Suprapubic skin (tissue), 4 donors: ENCODE measurements at regions not wholly inside any gene's neighbourhood (a gene's known extent, or its start where the extent isn't known, plus 50 kb on each side); places are given as distances from the start of the nearest gene placed in this dataset.

Experiments
- DNase-seq, 2 donors: peaks; one replicate each; pipeline ENCODE4 v3.0.0-alpha.2; 2019; ENCODE audit warnings: low spot score in 2 of 2
- H3K27ac ChIP-seq: fragments of 200-600 bp; sonication (generic); one replicate; pipeline ENCODE4 v1.5.1; 2019
- H3K27me3 ChIP-seq: fragments of 200-600 bp; sonication (generic); one replicate; pipeline ENCODE4 v1.5.1; 2019
- H3K36me3 ChIP-seq: fragments of 200-600 bp; sonication (generic); one replicate; pipeline ENCODE4 v1.5.1; 2019
- H3K4me1 ChIP-seq: fragments of 200-600 bp; sonication (generic); one replicate; pipeline ENCODE4 v1.5.1; 2019
- H3K4me3 ChIP-seq: fragments of 200-600 bp; sonication (generic); one replicate; pipeline ENCODE4 v1.5.1; 2019; ENCODE audit warnings: mild to moderate bottlenecking
- H3K9me3 ChIP-seq: fragments of 200-600 bp; sonication (generic); one replicate; pipeline ENCODE4 v1.5.1; 2019
- EP300 ChIP-seq: sonication (generic); formaldehyde crosslinking; IDR thresholded peaks from one replicate; pipeline ENCODE4 v1.6.1; 2017; ENCODE audit warnings: antibody characterized with exemption
- POLR2A ChIP-seq, 2 donors: fragments of 450-650 bp; IDR thresholded peaks; one replicate each; pipeline ENCODE4 v1.6.1; 2017; ENCODE audit warnings: antibody characterized with exemption in 2 of 2, mild to moderate bottlenecking in 2 of 2, moderate library complexity in 2 of 2
- POLR2AphosphoS5 ChIP-seq, 3 donors: sonication (generic); formaldehyde crosslinking; IDR thresholded peaks; one replicate each; pipeline ENCODE4 v1.6.1; 2017; ENCODE audit warnings: antibody characterized with exemption in 3 of 3
- WGBS: methylation state at CpG from one replicate; pipeline ENCODE4 v1.1.5; 2018; 5-methylcytosine and 5-hydroxymethylcytosine counted together
- TF ChIP-seq, protein P1 (sequence below), 2 donors: fragments of 200-600 bp in 1 of 2; fragments of 450-650 bp in 1 of 2; sonication (generic) in 1 of 2; IDR thresholded peaks; one replicate each; pipeline ENCODE4 v1.5.1; 2016 to 2019; ENCODE audit warnings: antibody characterized with exemption in 2 of 2, mild to moderate bottlenecking in 1 of 2, moderate library complexity in 1 of 2

DNA sequence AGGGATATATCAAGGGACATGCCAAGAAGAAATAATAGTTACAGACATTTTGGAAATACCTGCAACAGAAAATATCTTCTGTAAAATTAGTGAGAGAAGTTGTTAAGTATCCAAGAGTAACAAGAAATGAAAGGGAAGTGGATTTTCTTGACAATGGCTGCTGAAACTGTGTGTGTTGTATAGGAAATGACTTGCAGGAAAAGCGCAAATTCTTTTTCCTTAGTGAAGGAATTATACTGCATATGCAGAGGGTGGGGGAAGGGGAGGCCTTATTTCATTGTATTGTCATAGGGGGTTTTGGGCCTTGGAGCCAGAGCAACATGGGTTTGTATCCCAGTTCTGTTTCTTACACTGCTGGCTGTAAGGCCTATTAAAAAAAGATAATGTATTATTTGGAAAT lies 84.4 kb upstream of the DDHD1 start:
- Histone ChIP-seq H3K9me3 (no peaks in the 10 kb centered on the region), H3K27me3 (no peaks in the 10 kb centered on the region), H3K4me3 (no peak overlapping the region), H3K36me3 (no peaks in the 10 kb centered on the region), H3K27ac (no peak overlapping the region), H3K4me1 (no peaks in the 10 kb centered on the region)
- 88% methylated on average over 1 of the region's 1 CpG for WGBS
- TF ChIP-seq, protein P1, sequence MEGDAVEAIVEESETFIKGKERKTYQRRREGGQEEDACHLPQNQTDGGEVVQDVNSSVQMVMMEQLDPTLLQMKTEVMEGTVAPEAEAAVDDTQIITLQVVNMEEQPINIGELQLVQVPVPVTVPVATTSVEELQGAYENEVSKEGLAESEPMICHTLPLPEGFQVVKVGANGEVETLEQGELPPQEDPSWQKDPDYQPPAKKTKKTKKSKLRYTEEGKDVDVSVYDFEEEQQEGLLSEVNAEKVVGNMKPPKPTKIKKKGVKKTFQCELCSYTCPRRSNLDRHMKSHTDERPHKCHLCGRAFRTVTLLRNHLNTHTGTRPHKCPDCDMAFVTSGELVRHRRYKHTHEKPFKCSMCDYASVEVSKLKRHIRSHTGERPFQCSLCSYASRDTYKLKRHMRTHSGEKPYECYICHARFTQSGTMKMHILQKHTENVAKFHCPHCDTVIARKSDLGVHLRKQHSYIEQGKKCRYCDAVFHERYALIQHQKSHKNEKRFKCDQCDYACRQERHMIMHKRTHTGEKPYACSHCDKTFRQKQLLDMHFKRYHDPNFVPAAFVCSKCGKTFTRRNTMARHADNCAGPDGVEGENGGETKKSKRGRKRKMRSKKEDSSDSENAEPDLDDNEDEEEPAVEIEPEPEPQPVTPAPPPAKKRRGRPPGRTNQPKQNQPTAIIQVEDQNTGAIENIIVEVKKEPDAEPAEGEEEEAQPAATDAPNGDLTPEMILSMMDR (IDR thresholded peaks at IDR 0.05), result no peak
- TF ChIP-seq POLR2A (IDR thresholded peaks at IDR 0.05) (no peak), POLR2AphosphoS5 (IDR thresholded peaks at IDR 0.05) (no peak), EP300 (no peak)
- DNase-seq, result no peak

DNA sequence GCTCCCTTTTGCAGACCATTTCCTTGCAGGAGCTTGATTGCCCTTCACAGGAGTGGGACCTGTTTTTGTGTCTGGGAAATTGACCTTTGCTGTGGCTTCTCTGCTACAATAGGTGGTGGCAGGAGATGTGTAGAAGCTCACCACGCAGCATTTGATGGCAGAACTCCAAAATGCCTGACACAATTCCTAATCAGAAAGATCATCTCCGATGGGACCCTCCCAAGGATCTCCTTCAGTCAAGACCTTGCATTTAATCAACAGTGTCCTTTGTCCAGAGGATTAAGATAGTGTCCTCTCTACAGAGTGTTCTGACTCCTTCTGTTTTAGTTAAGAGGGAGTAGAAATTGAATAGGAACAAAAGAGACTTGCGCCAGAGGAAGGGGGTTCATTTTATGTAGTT lies 83.6 kb upstream of the DDHD1 start:
- DNase-seq, result no peak
- 78% methylated on average over 3 of the region's 3 CpGs for WGBS

DNA sequence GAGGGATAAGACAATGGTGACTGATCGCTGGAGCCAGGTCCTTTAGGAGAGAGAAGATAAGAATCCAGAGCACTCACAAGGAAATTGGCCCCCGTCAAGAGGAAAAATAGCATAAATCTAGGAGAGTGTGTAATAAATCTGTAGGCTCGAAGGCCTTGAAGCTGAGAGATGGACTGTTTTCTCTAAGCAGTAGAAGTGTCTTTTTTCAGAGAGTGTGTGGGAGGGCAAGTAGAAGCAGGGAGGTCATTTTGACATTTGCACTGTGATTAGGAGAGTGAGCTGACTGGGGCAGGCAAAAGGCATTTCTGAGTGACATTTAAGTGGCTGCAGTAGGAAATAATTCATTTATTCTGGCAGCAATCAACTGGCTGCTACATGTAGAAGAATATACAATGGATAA lies 78.0 kb upstream of the DDHD1 start:
- TF ChIP-seq POLR2AphosphoS5 (IDR thresholded peaks at IDR 0.05) (no peak), EP300 (no peak), POLR2A (IDR thresholded peaks at IDR 0.05) (no peak)
- TF ChIP-seq, protein P1 (IDR thresholded peaks at IDR 0.05), result no peak
- no peaks in the 10 kb centered on the region for H3K4me1 ChIP-seq
- no peaks in the 10 kb centered on the region for H3K9me3 ChIP-seq
- H3K27me3 ChIP-seq, result no peaks in the 10 kb centered on the region
- DNase-seq, result no peak
- H3K27ac ChIP-seq, result no peak overlapping the region
- no peak overlapping the region for H3K4me3 ChIP-seq
- 58% methylated on average over 3 of the region's 3 CpGs for WGBS
- H3K36me3 ChIP-seq, result no peaks in the 10 kb centered on the region

More for the DNA sequence above, 83.6 kb upstream of the DDHD1 start:
- no peaks in the 10 kb centered on the region for H3K4me1 ChIP-seq
- no peaks in the 10 kb centered on the region for H3K36me3 ChIP-seq
- TF ChIP-seq POLR2A (IDR thresholded peaks at IDR 0.05) (no peak), EP300 (no peak), POLR2AphosphoS5 (IDR thresholded peaks at IDR 0.05) (no peak)
- TF ChIP-seq, protein P1 (IDR thresholded peaks at IDR 0.05), result no peak
- H3K27me3 ChIP-seq, result no peaks in the 10 kb centered on the region
- H3K4me3 ChIP-seq, result no peak overlapping the region
- no peak overlapping the region for H3K27ac ChIP-seq
- H3K9me3 ChIP-seq, result no peaks in the 10 kb centered on the region

DNA sequence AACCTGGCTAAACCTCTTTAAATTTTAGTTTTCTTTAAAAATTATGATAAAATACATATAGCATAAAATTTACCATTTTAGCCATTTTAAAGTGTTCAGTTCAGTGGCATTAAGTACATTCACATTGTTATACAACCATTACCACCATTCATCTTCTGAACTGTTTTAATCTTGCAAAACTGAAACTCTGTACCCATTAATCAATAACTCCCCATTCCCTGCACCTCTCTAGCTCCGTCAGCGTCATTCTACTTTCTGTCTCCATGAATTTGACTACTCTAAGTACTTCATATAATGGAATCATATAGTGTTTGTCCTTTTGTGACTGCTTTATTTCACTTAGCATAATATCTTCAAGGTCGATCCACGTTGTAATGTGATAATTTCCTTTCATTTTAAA lies 75.8 kb upstream of the DDHD1 start:
- no peaks in the 10 kb centered on the region for H3K4me1 ChIP-seq
- TF ChIP-seq POLR2AphosphoS5 (IDR thresholded peaks at IDR 0.05), result no peak
- TF ChIP-seq, protein P1 (IDR thresholded peaks at IDR 0.05), result no peak
- TF ChIP-seq EP300, result no peak
- TF ChIP-seq POLR2A (IDR thresholded peaks at IDR 0.05), result no peak
- H3K27me3 ChIP-seq, result no peaks in the 10 kb centered on the region
- no peak for DNase-seq
- no peaks in the 10 kb centered on the region for H3K36me3 ChIP-seq
- no peak overlapping the region for H3K4me3 ChIP-seq
- H3K27ac ChIP-seq, result no peak overlapping the region
- WGBS, result 32% methylated on average over 4 of the region's 4 CpGs
- H3K9me3 ChIP-seq, result no peaks in the 10 kb centered on the region

DNA sequence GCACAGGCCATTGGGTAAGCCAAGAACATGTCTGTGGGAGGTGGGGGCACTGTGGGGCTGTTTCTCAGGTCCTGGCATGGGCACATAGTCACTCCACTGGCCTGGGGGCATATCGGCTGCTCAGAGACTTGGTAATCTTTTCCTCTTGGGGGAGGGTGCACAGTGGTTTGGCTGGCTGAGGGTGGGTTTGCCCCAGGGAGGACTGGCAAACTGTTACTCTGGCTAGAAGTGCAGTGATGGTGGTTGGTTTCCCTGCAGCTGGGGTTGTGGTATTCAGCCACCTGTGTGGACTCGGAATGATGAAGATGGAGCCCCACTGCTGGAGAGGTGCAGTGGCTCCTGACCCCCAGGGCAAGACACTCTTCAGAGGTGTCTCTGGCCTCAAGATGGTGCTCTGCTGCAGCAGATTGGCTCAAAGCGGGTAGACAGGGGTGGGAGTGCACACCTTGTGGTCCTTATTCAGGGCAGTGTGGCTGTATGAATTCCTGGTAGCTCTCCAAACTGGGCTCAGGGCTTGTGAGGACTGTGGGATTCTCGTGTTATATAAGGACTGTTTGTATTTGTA lies 74.1 kb upstream of the DDHD1 start:
- TF ChIP-seq POLR2A (IDR thresholded peaks at IDR 0.05) (no peak), EP300 (no peak)
- no peak overlapping the region for H3K4me3 ChIP-seq
- H3K27me3 ChIP-seq, result no peaks in the 10 kb centered on the region
- DNase-seq, result no peak
- H3K36me3 ChIP-seq, result no peaks in the 10 kb centered on the region
- WGBS, result 100% methylated on average over 3 of the region's 4 CpGs
- H3K27ac ChIP-seq, result no peak overlapping the region
- H3K9me3 ChIP-seq, result no peaks in the 10 kb centered on the region
- no peaks in the 10 kb centered on the region for H3K4me1 ChIP-seq

DNA sequence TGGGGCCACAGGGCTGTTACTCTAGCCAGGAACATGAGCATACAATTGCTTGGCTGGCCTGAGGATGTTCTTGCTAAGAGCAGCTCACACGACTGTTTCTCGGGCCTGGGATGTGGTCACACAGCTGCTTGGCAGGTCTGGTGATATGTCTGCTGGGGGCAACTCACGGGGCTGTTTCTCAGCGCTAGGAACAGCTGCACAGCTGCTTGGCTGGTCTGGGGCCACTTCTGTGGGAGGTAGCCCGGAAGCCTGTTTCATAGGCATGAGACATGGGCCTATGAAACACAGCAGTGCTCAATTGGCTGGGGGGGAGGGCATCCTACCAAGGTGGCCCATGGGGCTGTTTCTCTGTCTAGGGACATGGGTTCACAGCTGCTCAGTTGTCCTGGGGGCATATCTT lies 73.4 kb upstream of the DDHD1 start:
- no CpG with 5 or more reads among the region's 5 CpGs for WGBS
- H3K4me1 ChIP-seq, result no peaks in the 10 kb centered on the region
- H3K27me3 ChIP-seq, result no peaks in the 10 kb centered on the region
- no peaks in the 10 kb centered on the region for H3K9me3 ChIP-seq
- no peaks in the 10 kb centered on the region for H3K36me3 ChIP-seq
- no peak overlapping the region for H3K27ac ChIP-seq
- TF ChIP-seq EP300 (no peak), POLR2A (IDR thresholded peaks at IDR 0.05) (no peak), POLR2AphosphoS5 (IDR thresholded peaks at IDR 0.05) (no peak)
- TF ChIP-seq, protein P1 (IDR thresholded peaks at IDR 0.05), result no peak
- no peak for DNase-seq
- H3K4me3 ChIP-seq, result no peak overlapping the region
